Smooth muscle cell (in vitro differentiated cells): ENCODE measurements at regions not wholly inside any gene's neighbourhood (a gene's known extent, or its start where the extent isn't known, plus 50 kb on each side); places are given as distances from the start of the nearest gene placed in this dataset.

ENCODE experiments used
- DNase-seq: peaks from one replicate; lab custom pipeline; 2025; ENCODE audit not compliant: unreplicated experiment; lab: John Stamatoyannopoulos, UW
- H2AFZ ChIP-seq: fragments of 200-600 bp; sonication (generic); 2 replicates; pipeline ENCODE4 v1.6.0; 2016; ENCODE audit warnings: antibody characterized with exemption, low read depth, mild to moderate bottlenecking
- H3F3A ChIP-seq: fragments of 200-600 bp; sonication (generic); 2 replicates; pipeline ENCODE4 v1.6.0; 2017; ENCODE audit warnings: antibody characterized with exemption, low read depth
- H3K27ac ChIP-seq: fragments of 200-600 bp; sonication (generic); 2 replicates; pipeline ENCODE4 v1.5.1; 2016; ENCODE audit warnings: low read depth, mild to moderate bottlenecking
- H3K27me3 ChIP-seq: fragments of 200-600 bp; sonication (generic); 2 replicates; pipeline ENCODE4 v1.6.1; 2016; ENCODE audit warnings: low read depth, mild to moderate bottlenecking
- H3K36me3 ChIP-seq: fragments of 200-600 bp; sonication (generic); 2 replicates; pipeline ENCODE4 v1.5.1; 2016; ENCODE audit warnings: low read depth
- H3K4me1 ChIP-seq: fragments of 200-600 bp; sonication (generic); 2 replicates; pipeline ENCODE4 v1.5.1; 2016; ENCODE audit warnings: low read depth
- H3K4me2 ChIP-seq: fragments of 200-600 bp; sonication (generic); 2 replicates; pipeline ENCODE4 v1.6.0; 2016; ENCODE audit warnings: mild to moderate bottlenecking
- H3K4me3 ChIP-seq: fragments of 200-600 bp; sonication (generic); 2 replicates; pipeline ENCODE4 v1.5.1; 2016; ENCODE audit warnings: mild to moderate bottlenecking
- H3K79me2 ChIP-seq: fragments of 200-600 bp; sonication (generic); 2 replicates; pipeline ENCODE4 v1.6.0; 2016; ENCODE audit warnings: low read depth, mild to moderate bottlenecking
- H3K9ac ChIP-seq: fragments of 200-600 bp; sonication (generic); 2 replicates; pipeline ENCODE4 v1.6.0; 2016; ENCODE audit warnings: low read depth
- H3K9me3 ChIP-seq: fragments of 200-600 bp; sonication (generic); replicated peaks from 2 replicates; pipeline ENCODE4 v1.5.1; 2016; ENCODE audit warnings: low read depth
- H4K20me1 ChIP-seq: fragments of 200-600 bp; sonication (generic); 2 replicates; pipeline ENCODE4 v1.6.0; 2016; ENCODE audit warnings: low read depth
- WGBS: methylation state at CpG from one replicate; pipeline ENCODE4 v1.1.7; 2016; ENCODE audit warnings: low lambda C conversion rate; 5-methylcytosine and 5-hydroxymethylcytosine counted together
- TF ChIP-seq, protein P1 (sequence below): fragments of 200-600 bp; sonication (generic); IDR thresholded peaks from 2 replicates; pipeline ENCODE4 v1.5.1; 2017; ENCODE audit warnings: borderline replicate concordance, mild to moderate bottlenecking, antibody characterized with exemption; ENCODE audit not compliant: insufficient read depth, poor library complexity, severe bottlenecking

DNA sequence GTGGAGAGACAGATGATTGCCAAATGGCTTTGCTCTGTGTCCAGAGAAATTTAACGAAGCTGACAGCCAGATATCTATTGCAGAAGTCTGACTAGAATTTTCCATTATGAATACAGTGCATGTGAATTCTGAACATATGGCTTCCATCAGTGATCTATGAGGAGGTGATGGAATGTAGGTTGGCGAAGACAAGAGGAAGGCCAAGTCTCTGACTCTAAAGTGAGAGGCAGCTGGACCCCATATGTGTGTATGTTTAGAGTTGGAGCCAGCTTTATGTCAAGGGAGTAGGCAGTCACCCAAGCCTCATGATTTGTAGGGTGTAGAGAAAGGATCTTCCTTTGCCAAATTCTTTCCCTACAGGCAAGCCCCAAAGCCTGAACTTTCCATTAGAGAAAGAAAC lies 76.2 kb upstream of the TEX13D start:
- Histone ChIP-seq H3K4me2 (no peak overlapping the region), H3K27ac (no peak overlapping the region), H2AFZ (no peak overlapping the region), H3K79me2 (no peaks in the 10 kb centered on the region), H3K9me3 (no peaks in the 10 kb centered on the region), H3K9ac (no peak overlapping the region), H4K20me1 (no peaks in the 10 kb centered on the region), H3K27me3 (no peaks in the 10 kb centered on the region), H3F3A (no peaks in the 10 kb centered on the region), H3K4me1 (no peaks in the 10 kb centered on the region), H3K36me3 (no peaks in the 10 kb centered on the region), H3K4me3 (no peak overlapping the region)
- TF ChIP-seq, protein P1, sequence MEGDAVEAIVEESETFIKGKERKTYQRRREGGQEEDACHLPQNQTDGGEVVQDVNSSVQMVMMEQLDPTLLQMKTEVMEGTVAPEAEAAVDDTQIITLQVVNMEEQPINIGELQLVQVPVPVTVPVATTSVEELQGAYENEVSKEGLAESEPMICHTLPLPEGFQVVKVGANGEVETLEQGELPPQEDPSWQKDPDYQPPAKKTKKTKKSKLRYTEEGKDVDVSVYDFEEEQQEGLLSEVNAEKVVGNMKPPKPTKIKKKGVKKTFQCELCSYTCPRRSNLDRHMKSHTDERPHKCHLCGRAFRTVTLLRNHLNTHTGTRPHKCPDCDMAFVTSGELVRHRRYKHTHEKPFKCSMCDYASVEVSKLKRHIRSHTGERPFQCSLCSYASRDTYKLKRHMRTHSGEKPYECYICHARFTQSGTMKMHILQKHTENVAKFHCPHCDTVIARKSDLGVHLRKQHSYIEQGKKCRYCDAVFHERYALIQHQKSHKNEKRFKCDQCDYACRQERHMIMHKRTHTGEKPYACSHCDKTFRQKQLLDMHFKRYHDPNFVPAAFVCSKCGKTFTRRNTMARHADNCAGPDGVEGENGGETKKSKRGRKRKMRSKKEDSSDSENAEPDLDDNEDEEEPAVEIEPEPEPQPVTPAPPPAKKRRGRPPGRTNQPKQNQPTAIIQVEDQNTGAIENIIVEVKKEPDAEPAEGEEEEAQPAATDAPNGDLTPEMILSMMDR = no peak
- WGBS = 48% methylated on average over 2 of the region's 2 CpGs
- no peak for DNase-seq

DNA sequence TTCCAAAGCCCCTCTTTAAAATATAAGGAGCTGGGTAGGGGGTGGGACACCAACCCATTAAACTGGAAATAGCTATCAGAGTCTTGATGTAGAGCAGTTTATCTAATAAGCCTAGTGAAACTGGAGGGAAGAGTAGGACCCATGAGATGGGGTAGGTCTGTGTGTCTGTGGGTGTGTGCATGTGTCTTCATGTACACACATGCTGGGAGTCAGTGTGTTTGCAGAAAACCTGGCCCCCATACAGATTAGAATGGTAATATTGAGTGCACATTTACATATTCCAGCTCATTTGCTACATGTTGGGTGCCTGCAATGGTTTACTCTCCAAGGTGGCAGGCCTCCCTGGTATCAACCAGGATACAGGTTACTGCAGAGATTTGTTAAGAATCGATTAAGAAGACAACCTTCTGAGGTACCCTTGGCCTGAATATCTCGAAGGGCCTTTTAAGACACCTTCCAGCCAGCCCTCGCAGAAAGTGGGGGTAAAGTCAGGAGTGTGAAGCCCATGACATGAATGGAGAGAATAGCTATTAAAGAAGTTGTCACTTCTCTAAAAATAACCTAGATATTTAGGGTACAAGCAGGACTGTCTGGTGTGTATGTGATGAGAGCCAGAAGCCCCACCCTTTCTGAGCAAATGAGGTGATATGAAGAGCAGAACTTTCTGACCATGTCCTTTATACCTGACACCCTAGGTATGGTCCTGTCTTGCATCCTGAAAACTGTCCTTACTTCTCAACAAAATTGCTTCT lies 75.7 kb upstream of the TEX13D start:
- WGBS = 73% methylated on average over 3 of the region's 3 CpGs
- H3K36me3 ChIP-seq = no peaks in the 10 kb centered on the region
- H3K4me2 ChIP-seq = no peak overlapping the region
- H3K9me3 ChIP-seq = no peaks in the 10 kb centered on the region
- no peaks in the 10 kb centered on the region for H3K27me3 ChIP-seq
- H3K4me1 ChIP-seq = no peaks in the 10 kb centered on the region
- TF ChIP-seq, protein P1 = no peak
- no peak for DNase-seq
- H3K27ac ChIP-seq = no peak overlapping the region
- H2AFZ ChIP-seq = no peak overlapping the region
- H3K4me3 ChIP-seq = no peak overlapping the region
- H3F3A ChIP-seq = no peaks in the 10 kb centered on the region
- H3K79me2 ChIP-seq = no peaks in the 10 kb centered on the region
- H4K20me1 ChIP-seq = no peaks in the 10 kb centered on the region
- H3K9ac ChIP-seq = no peak overlapping the region

DNA sequence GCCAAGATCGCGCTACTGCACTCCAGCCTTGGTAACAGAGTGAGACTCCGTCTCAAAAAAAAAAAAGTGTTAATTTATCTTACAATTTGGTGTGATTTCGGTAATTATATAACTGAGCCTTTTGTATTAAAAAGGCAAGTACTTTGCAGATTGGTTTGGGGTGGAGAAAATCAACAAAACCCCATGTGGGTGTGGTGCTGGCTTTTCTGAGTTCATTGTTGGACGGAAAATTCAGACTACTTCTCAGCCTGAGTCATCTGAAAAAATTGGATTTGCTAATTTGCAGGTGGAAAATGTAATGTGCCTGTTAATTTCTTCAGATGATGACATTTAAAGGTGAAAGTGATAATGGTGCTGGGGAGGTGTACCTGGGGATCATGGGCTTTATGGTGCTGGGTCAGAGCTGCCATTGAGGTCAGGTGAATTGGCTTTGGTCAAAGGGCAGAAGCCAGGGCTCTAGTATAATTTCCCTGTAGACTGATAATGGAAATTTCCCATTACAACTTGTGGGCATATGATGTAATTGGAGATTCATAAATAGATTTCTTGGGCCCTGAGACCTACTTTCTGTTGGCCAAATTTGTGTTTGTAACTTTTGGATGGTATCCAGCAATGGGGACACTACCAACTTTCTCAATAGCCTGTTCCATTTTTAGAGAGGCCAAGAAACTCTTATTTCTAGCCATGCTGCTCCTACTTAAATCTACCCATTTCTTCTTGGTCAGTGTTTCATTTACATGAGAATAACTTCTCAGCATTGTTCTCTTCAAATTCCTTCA lies 74.3 kb upstream of the TEX13D start:
- H3K9ac ChIP-seq = no peak overlapping the region
- WGBS = 80% methylated on average over 5 of the region's 5 CpGs
- no peaks in the 10 kb centered on the region for H3K79me2 ChIP-seq
- H3K4me3 ChIP-seq = no peak overlapping the region
- TF ChIP-seq, protein P1 = no peak
- no peaks in the 10 kb centered on the region for H3F3A ChIP-seq
- H3K4me1 ChIP-seq = no peaks in the 10 kb centered on the region
- H3K4me2 ChIP-seq = no peak overlapping the region
- no peaks in the 10 kb centered on the region for H3K9me3 ChIP-seq
- no peaks in the 10 kb centered on the region for H4K20me1 ChIP-seq
- no peaks in the 10 kb centered on the region for H3K27me3 ChIP-seq
- no peaks in the 10 kb centered on the region for H3K36me3 ChIP-seq
- no peak overlapping the region for H3K27ac ChIP-seq
- no peak overlapping the region for H2AFZ ChIP-seq
- DNase-seq = no peak
